SHP77 (cell line): ENCODE measurements at regions not wholly inside any gene's neighbourhood (a gene's known extent, or its start where the extent isn't known, plus 50 kb on each side); places are given as distances from the start of the nearest gene placed in this dataset.

Experiments
- DNase-seq, 2 experiments: peaks; one replicate each; lab custom pipeline; 2025; lab: John Stamatoyannopoulos, UW

- DNase-seq = no peak
Observed at GRCh38 chr10:78759456-78760120, 309.2 kb upstream of the ZMIZ1 start.

DNA sequence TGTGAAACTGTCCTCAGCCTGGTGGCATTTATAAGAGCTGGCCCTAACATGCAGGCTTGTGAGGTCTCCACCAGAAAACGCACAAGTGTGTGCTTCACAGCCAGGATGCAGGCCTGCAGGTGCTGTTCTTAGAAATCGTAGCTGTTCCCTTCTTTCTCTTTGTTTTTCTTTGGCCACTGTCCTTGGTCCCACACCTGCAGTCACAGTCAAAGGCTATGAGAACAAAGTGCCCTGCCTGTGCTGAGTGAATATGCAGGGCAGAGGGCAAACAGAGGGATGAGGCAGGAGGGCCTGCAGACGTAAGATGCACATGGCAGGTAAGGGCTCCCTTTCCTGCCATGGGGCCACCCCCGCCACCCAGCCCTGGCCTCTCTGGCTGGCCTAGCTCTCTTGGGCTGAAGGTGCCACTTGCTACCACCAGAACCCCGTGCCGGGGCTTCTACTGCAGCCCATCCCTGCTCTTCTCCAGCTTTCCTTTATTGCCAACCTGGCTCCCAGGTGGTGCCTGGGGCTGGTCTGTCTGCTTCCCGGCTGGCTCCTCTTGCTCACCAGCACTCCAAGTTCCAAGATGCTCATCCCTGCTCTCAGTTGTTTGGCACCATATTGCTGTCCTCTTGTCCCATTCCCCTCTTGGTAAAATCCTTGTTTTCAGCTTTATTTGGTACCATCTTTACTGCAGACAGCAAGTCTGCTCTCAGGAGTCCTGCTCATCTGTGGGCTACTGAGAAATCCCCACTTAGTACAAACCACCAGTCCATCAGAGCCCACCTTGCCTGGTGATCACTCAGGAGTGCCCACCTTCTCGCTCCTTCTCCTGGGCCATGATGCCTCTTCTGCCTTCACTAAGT, 308.1 kb upstream of the ZMIZ1 start:
- no peak for DNase-seq

DNA sequence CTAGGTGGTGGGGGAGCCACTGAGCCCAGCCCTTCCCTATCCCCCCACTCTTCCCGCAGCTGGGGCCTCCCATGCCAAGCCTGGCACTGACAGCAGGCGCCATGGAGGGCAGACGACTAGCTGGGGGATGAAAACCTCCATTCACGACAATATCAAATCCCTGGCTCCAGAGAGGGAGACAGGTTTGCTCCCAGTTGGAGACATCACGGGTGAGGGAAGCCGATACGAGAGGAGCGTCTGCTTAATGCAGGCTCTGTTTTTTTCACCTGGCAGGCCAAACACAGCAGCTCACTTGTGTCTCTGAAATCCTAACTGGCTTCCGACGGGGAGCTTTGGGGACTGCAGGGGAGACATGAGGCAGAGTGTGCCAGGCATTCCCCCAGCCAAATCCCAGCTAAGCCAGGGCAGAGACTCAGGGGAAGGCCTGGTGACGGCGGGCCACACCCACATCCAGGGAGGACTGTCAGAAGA, 307.4 kb upstream of the ZMIZ1 start:
- DNase-seq = no peak

DNA sequence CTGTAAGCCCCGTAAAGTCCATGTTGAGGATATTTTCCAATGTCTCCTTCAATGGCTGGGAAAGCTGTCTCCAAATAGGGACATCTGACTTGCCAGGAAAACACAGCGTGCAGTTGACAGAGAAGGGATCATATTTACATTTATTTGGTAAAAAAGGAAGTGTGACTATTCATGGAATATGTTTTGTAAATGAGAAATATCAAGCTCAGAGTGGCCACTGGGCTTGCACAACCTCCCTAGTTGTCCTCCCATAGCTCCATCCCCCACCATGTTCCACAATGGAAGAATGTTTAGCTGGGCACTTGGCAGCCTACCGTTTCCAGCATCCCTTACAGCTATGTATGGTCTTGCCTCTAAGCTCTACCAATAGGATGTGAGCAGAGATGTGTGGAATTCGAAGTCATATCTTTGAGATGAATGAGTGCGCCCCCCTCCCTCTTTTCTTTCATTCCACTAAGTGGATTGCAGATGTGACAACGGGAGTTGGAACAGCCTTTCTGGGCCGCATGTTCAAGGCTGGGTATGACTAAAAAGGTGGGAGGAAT, 306.6 kb upstream of the ZMIZ1 start:
- DNase-seq = no peak

DNA sequence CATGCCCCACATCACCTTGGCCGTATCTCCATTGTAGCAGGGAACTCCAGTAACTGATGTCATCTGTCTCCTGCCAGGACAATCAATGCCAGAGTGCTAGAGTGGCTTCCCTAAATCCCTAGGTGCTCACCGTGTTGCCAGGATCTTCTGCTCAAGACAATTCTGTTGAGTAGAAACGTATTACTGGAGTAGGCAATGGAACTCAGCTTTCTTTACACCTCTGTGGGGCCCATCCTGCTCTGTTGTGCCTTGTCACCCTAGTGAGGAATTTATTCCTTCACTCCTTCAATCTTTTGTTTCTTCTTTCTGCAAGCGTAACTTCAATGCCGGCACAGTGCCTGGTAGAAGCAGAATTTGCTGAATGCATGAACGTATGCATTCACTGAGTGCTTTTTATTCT, 305.5 kb upstream of the ZMIZ1 start:
- no peak for DNase-seq

- no peak for DNase-seq
Observed at GRCh38 chr10:78763651-78764395, 304.9 kb upstream of the ZMIZ1 start.

GRCh38 chr10:78764436-78764835, 304.3 kb upstream of the ZMIZ1 start:
- no peak for DNase-seq

- no peak for DNase-seq
Observed at GRCh38 chr10:78764846-78765430, 303.8 kb upstream of the ZMIZ1 start.

DNA sequence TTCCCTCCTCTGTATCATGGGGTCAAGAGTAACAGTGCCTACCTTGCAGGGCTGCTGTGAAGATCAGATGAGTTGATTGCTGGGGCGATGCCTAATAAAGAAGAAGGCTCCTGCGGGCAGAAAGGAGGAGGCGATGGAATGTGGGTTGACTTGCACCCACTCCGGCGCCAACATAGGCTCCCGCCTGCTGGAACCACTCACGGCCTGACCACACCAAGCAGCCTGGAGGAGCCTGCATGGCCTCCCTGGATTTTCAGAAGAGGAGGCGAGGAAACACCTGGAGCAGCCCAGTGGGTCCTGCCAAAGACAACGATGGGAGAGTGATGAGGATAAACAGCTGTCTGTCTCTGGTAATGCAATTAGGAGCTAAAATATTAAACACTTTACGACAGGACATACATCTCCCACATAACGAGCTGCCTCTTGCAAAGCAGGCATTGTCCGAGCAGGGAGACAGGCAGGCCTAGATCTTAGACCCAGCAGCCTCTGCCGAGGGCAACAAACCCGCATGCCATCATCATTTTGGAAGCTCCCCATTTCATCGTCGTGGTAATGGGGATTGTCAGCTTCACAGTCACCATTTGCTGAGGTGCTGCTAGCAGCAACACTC, 302.9 kb upstream of the ZMIZ1 start:
- no peak for DNase-seq

DNA sequence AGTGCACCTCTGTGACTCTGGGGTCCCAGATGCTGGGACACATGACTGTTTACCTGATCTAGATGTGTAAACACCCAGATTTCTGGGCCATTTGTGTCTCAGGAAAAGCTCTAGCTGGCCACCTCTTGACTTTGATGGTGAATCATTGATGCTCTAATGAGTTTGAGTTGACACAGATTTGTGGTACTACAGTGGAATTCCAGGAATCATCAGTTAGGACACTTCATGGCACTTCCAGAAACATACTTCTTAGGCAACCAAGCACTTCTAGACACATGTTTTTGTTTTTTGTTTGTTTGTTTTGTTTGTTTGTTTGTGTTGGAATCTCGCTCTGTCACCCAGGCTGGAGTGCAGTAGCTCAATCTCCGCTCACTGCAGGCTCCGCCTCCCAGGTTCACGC, 302.2 kb upstream of the ZMIZ1 start:
- no peak for DNase-seq

DNA sequence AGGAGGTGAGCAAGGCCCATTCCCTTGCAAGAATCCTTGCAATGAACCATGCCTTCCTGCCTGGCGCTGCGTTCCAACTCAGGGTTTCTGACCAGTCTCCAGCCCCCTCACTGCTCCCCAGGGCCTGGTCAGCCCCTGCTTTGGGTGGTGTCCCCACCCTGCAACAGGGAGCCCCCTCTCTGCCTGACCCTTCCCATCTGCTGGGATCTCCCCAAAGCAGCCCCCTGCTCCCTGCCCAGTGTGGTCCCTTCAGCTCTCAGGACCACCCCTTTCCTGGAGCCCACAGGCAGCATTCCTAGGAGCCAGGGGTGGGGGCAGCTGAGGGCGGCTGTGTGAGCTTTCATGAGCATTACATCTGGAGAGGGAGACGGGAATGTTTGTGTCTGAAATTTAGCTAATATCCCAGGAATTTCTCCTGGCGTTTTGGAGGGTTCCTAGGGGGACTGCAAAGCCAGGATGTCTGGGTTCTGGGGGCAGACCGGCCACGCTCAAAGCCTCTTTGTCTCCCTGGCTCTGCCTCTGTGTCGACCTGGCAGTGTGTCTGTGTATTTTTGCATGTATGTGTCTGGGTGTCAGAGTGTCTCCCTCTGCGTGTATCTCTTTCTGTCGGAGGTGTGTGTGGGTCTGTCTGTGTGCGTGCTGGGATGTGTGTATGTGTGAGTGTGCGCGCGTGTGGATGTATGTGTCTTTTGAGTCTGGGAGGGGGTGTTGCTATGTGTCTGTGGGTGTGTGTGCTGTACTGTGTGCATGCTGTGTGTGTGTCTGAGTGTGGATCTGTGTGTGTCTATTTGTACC, 300.5 kb upstream of the ZMIZ1 start:
- no peak for DNase-seq

DNA sequence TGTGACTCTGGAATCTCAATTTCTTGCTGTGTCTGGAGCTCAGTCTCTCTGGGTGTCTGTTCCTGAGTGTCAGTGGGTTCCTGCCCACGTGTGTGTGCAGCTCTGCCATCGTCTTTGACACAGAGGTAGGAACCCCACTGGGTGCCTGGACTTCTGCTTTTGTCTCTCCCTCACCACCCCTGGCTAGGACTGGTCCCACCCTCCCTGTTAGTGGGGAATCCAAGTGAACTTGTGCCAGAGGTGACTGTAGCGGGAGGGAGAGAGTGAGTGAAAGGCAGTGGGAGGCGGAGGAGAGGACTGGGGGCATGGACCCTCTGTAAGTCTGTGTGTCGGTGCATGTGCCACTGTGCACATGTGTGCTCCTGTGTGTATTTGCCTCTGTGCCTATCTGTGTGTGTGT, 299.9 kb upstream of the ZMIZ1 start:
- DNase-seq = no peak

- no peak for DNase-seq
Observed at GRCh38 chr10:78769526-78769925, 299.2 kb upstream of the ZMIZ1 start.

DNA sequence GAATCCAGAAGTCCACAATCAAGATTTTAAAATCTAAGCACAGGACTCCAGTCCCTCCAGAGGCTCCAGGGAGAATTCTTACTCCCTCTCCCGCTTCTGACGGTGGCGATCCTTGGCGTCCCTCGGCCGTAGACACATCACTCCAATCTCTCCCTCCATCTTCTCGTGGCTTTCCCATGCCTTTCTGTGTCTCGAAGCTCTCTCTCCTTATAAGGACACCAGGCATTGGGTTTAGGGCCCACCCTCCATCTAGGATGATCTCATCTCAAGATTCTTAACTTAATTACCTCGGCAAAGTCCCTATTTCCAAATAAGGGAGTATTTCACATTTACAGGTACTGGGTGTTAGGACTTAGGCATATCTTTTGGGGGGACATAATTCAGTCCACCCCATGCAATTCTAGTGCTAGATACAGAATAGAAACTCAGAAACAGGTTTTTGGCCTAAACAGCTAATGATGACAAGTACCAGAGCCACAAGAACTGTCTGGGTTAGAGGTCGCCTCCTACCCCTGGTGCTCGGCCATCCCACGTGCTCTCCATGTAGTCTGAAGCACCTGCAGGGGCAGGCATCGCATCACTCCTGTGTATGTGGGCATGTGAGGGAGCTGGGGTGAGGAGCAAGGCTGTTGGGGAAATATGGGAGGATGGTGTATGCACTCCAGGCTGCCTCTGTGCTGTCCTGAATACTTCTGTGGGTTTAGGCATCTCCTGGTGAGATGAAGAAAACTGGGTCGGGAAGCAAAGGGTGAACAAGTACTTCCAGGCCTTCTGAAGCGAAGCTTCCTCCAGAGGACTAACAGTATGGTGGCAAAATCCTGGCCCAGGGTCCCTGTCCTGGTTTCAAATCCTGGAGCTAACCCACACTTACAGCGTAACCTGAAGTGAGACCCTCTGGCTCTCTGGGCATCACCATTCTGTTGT, 298.3 kb upstream of the ZMIZ1 start:
- no peak for DNase-seq

GRCh38 chr10:78771260-78771659, 297.5 kb upstream of the ZMIZ1 start:
- no peak for DNase-seq

DNA sequence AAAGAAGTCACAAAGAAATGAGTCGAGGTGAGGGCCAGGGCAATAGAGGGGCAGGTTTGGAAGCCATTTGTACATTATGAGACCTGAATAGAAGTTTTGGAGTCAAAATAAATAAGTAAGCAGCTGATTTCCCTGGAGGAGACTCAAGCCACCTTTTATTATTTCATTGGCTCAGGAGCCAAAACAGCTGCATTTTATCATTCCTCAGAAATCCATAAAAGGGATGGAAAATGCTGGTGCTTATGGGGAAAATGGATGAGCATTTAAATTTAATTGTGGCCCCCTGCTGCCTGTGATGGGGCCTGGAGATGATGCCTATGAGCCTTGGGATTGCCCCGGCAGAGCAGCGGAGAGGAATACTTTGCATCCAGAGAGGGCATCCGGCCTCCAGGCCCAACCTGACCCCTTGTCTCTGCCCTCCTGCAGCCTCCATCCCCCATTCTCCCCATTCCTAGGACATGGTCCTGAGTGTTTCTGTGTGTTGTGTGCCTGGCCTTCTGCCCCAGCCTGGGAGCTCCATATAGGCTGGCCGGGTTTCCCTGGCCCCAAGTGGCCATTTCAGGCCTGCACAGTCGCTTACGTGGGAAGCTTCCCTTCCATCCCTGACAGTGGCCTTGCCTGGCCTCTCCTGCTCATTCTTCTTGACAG, 296.8 kb upstream of the ZMIZ1 start:
- no peak for DNase-seq

DNA sequence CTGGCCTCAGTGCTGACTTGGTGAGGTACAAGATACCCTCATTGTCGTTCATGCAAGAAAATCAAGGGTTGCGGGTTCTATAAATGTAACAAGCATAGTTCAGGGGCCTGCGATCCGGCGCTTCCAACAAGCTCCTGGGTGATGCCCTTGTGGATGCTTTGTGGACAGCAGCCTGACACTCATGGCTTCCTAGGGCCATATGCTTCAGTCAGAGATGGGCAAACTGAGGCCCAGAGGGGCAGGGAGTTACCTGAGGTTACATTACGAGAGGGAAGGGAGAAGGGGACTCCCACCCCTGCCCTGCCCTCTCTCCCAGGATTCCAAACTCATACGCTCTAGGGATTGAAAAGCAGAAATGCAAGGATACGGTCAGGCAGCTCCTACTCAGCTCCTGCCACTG, 296.3 kb upstream of the ZMIZ1 start:
- no peak for DNase-seq

- DNase-seq = no peak
Observed at GRCh38 chr10:78772986-78773530, 295.7 kb upstream of the ZMIZ1 start.

DNA sequence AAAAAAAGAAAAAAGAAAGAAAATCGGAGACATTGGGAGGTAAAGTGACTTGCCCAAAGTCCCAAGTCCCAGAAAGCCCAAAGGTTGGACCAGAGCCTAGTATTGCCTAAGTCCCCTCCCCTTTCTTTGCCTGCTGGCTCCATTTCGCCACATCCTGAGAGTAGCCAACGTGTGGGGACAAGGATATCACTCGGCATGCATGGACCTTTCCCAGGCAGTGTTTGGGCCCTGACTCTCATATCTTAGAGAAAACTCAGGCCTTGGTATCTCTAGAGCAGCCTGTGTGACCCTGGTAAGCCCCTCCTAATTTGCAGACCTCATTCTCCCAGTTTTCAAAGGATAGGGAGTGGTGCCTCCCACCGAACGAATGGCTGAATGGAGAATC, 294.2 kb upstream of the ZMIZ1 start:
- no peak for DNase-seq
